ENCODE measurements at regions not wholly inside any gene's neighbourhood (a gene's known extent, or its start where the extent isn't known, plus 50 kb on each side); places are given as distances from the start of the nearest gene placed in this dataset.

DNA sequence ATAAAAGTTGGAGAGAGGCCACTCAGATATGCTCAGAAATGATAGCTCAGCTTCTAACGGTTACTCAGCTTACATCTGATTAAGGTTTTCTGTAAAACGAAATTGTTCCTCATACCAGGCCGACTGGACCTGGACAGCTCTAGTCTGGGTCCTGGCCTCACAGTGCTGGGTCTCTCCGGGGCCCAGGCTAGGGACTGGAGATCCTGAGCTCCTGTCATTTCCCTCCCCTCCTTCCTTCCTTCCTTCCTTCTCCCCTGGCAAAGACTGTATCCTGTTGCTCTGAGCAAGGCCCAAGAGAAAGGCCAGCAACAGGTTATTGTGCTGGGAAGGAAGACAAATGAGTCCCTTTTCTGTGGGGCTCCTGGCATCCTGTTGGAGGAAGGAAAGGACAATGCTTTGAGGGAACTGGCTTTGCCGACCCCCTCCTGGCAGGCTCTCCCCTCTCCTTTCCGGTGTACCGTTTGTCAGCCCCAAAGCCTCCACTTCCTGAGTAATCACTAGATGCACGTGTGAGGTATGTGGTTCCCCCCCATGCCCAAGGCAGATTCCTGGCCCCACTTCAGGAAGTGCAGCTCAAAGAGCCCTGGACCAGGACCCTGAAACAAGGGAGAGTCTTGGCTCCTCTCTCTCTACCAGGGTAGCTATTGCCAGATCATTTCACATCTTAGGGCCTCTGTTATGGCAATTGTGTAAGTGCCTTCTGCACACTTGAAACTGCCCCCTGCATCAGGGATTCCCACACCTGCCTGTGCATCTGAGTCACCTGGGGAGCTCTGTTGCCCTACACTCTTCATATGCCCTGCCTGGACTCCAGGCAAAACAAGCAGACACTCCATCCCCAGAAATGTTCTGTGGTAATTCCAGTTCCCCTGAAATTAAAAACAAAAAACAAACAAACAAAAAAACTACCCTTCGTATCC, 212.7 kb upstream of the FGGY start:
- Histone ChIP-seq H4K91ac (replicated peaks; ENCODE audit: insufficient read length, low read length) (peak overlapping the region; percentile 8), H2BK15ac (ENCODE audit: low read length) (no peak overlapping the region; the same call in 1 of the 2 replicates), H2AK5ac (ENCODE audit: low read depth, low read length) (no peak overlapping the region), H4K8ac (ENCODE audit: extremely low read depth, insufficient read depth, low read length) (no peak overlapping the region), H3K4ac (replicated peaks; ENCODE audit: insufficient read length, low read depth, low read length) (no peak overlapping the region), H3K79me1 (ENCODE audit: low read depth, low read length) (no peaks in the 10 kb centered on the region), H3K9ac (replicated peaks in 1 of 4; ENCODE audit: extremely low read depth in 1 of 4, low read depth in 3 of 4, low read length in 3 of 4) (no peak overlapping the region), H2AFZ (ENCODE audit: low read length) (peak overlapping the region; percentile 72), H3K79me2 (ENCODE audit: control insufficient read depth in 1 of 2, insufficient read depth in 2 of 2, low read length in 2 of 2) (no peaks in the 10 kb centered on the region), H3K4me3 (ENCODE audit: extremely low read depth in 1 of 4, insufficient read depth in 2 of 4, low read depth in 3 of 4, low read length in 4 of 4) (no peak overlapping the region), H3K27ac (ENCODE audit: low read depth, low read length) (no peak overlapping the region), H4K20me1 (replicated peaks in 1 of 2; ENCODE audit: control insufficient read depth in 1 of 2, insufficient read depth in 2 of 2, low read length in 2 of 2) (no peaks in the 10 kb centered on the region), H3K4me2 (ENCODE audit: insufficient read depth in 1 of 2, low read depth in 2 of 2, low read length in 2 of 2) (no peak overlapping the region), H3K23me2 (ENCODE audit: low read depth, low read length) (no peaks in the 10 kb centered on the region), H3K14ac (ENCODE audit: insufficient read length) (no peak overlapping the region), H3K18ac (ENCODE audit: extremely low read depth, low read length) (0 out of 2 replicates have a peak overlapping the region, but pooled peaks have one; percentile 63), H2BK20ac (ENCODE audit: low read length) (peak overlapping the region; percentile 49), H3K27me3 (replicated peaks in 1 of 4; ENCODE audit: control insufficient read depth in 3 of 4, extremely low read depth in 1 of 4, insufficient read depth in 3 of 4, low read length in 3 of 4) (no peaks in the 10 kb centered on the region), H4K5ac (ENCODE audit: insufficient read length, low read depth, low read length) (no peak overlapping the region), H2BK5ac (ENCODE audit: low read depth, low read length) (peak overlapping the region; percentile 60; the same call in 1 of the 2 replicates), H3K9me3 (ENCODE audit: insufficient read depth in 2 of 2, low read depth in 1 of 2, low read length in 1 of 2) (no peaks in the 10 kb centered on the region), H3K56ac (replicated peaks; ENCODE audit: insufficient read length, low read depth, low read length) (no peak overlapping the region), H3K23ac (ENCODE audit: insufficient read length) (no peak overlapping the region), H2BK12ac (ENCODE audit: low read depth, low read length) (0 out of 2 replicates have a peak overlapping the region, but pooled peaks have one; percentile 1), H2BK120ac (replicated peaks; ENCODE audit: low read depth, low read length) (peak overlapping the region; percentile 60), H3K36me3 (ENCODE audit: control insufficient read depth in 2 of 4, insufficient read depth in 4 of 4, low read length in 3 of 4) (no peaks in the 10 kb centered on the region), H3K4me1 (replicated peaks in 1 of 4; ENCODE audit: control insufficient read depth in 3 of 4, insufficient read depth in 4 of 4, low read length in 3 of 4) (peaks cover 3 to 16% (median 9%) of the 10 kb centered on the region in 4 experiments)
- FAIRE-seq, result no peak
- no peak for DNase-seq (ENCODE audit: low read depth in 1 of 2, low spot score in 2 of 2)
- 80 to 100% methylated on average over 1 to 8 of the region's 9 CpGs for WGBS, 2 experiments (ENCODE audit: extremely low coverage in 1 of 2, insufficient coverage in 1 of 2, insufficient read length in 1 of 2, insufficient replicate concordance in 2 of 2, low coverage in 1 of 2, low lambda C conversion rate in 2 of 2, missing lambda C conversion rate in 1 of 2)
- TF ChIP-seq TCF12 (IDR thresholded peaks at IDR 0.05; ENCODE audit: low read depth, low read length), result no peak
- POLR2A ChIA-PET (ENCODE audit: partially characterized antibody), result interaction anchor here (0.9 kb wide), 1 partner anchor 11 kb away, joined by 3 read pairs; no protein-coding TSS in a partner anchor
- CTCF ChIA-PET (ENCODE audit: partially characterized antibody), result interaction anchor here (0.7 to 1.4 kb wide), 5 partner anchors 15 to 862 kb away, joined by 3 read pairs; no protein-coding TSS in a partner anchor

Measured in H1 (cell line).